ENCODE measurements at regions not wholly inside any gene's neighbourhood (a gene's known extent, or its start where the extent isn't known, plus 50 kb on each side); places are given as distances from the start of the nearest gene placed in this dataset.

- no peak for DNase-seq
Observed at GRCh38 chr15:38648121-38648843, 83.7 kb upstream of the RASGRP1 start.

- DNase-seq: no peak
Observed at GRCh38 chr15:38650384-38650783, 85.8 kb upstream of the RASGRP1 start.

GRCh38 chr15:38650936-38651327, 86.3 kb upstream of the RASGRP1 start:
- no peak for DNase-seq

- peak; percentile 32 for DNase-seq
Observed at GRCh38 chr15:38651328-38652038, 86.9 kb upstream of the RASGRP1 start.

DNA sequence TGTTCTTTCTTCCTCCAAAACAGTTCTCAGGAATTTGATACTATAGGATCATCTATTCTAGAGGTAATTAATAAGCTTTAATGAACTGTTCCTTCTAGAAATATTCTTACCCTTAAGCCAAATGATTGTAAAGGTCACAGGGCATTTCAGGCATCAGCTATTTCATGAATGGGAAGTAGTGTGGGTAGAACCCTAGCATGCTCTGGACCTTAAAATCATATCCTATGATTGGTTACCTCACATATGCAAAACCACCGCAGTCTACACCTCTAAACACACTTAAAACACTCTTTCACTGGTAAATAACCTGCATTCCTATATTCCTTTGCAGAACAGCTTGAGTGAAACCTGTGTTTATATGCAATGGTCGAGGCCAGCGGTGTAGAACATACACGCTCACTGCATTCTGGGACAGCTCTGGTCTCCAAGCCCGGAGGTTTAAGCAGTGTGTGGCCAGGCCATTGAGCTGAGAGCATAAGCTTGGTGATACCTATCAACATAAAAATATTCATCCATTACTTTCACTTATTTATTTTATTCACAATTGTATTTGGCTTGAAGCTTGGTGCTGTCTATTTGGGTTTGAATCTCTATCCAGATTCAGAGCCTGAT, 87.7 kb upstream of the RASGRP1 start:
- DNase-seq: no peak

DNA sequence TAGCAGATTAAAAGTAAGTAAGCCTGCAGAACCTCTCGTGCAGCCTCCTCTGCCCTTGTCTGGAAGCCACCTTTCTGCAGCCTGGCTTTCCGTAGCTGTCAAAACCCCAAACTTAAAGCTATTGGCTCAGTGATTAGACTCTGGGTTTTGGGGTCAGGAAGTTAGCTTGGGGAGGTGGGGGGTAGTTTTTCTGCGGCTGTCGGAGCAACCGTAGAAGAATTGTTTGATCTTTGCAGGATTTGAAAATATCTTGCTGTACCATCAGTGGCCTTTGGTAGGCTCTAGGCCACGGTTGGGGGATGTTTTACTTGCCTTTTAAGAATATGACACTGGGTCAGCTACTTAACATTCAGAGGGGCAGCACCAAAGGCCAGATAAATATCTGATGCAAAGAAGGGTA, 88.4 kb upstream of the RASGRP1 start:
- DNase-seq: peak; percentile 50

GRCh38 chr15:38658431-38658830, 93.8 kb upstream of the RASGRP1 start:
- no peak for DNase-seq

GRCh38 chr15:38660738-38661137, 96.1 kb upstream of the RASGRP1 start:
- DNase-seq: no peak

DNA sequence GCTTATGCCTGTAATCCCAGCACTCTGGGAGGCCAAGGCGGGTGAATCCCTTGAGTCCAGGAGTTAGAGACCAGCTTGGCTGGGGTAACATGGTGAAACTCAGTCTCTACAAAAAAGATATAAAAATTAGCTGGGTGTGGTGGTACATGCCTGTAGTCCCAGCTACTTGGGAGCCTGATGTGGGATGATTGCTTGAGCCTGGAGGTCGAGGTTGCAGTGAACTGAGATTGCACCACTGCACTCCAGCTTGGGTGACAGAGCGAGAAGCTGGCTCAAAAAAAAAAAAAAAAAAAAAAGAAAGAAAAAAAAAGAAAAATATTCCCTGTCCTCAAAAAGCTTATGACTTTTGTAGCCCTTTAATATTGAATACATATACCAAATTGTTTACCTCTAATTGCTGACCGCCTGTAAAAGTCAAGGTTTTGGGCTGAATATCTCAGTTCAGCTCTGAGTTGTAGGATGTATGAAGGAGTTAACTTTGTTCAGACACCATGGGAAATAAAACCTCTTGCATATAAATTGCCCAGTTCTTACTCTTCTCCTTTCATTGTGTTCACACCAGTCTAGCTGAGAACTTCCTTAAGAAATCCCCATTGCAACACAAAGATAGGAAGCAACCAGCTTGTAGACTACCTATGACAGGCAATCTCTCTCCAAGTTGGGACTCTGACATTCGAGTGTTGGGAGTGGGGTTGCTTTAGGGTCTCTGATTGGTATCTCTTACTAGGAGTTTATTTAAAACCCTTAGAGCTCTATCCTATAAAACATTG, 97.6 kb upstream of the RASGRP1 start:
- no peak for DNase-seq

- no peak for DNase-seq
Observed at GRCh38 chr15:38662805-38663204, 98.2 kb upstream of the RASGRP1 start.

DNA sequence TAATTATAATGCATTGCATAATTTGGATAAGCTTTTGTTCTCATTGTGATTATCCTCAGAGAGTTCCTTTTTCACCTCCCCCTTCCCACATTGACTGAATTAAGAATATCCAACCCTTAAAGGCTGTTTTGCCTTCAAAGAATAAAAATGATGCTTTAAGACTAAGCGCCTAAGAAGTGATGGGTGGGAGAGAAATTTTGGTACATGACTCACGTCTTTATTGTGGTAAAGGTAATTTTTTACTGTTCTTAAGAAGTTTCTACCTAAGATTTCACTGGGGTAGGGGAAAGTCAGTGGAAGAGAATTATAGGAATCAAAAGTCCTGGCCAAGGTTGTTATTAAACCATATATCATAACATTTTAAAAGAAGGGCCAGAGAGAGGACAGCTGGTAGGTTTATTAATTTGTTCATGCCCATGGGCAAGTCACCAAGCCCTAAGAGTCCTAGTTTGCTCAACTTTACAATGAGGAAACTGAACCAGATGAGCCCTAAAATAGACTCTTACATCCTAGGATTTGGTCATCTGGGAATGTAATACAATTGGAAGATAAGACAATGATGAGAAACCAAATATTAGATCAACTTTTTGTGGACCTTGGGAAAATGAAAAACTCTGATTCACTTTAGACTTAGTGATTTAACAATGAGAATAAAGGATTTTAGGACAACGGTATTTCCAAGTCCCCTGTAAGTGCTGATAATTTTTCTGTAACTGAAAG, 101.1 kb upstream of the RASGRP1 start:
- no peak for DNase-seq

DNA sequence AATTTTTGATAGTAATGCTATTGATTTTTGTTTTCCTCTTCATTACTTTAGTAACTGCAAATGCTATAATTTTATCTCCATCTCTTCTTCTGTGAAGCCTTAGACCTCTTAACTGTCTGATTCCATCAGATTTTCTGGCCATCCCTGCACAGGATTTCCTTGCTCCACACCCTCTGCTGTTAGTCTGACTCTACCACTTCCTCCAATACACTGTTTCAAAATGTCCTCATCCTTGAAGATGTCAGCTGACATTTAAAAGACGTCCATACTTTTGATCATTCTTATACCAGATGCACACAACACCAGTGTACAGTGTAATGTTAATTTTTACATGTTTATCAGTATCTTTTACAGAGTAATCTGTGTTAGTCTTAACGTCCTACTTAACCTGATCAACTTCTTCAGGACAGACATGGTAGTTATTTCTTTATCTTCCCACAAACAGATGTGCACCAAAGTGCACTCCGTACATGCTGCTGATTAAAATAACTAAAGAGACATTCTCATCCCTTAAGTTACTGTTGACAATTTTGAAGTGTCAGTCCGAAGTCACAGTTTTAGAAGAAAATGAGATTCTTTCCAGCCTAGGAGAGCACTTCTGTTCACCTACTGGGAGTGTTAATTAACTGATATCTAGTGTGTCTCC, 102.4 kb upstream of the RASGRP1 start:
- no peak for DNase-seq

GRCh38 chr15:38667890-38668850, 103.6 kb upstream of the RASGRP1 start:
- no peak for DNase-seq

- DNase-seq: no peak
Observed at GRCh38 chr15:38668898-38669391, 104.3 kb upstream of the RASGRP1 start.

GRCh38 chr15:38670128-38671005, 105.8 kb upstream of the RASGRP1 start:
- peak; percentile 37 for DNase-seq

DNA sequence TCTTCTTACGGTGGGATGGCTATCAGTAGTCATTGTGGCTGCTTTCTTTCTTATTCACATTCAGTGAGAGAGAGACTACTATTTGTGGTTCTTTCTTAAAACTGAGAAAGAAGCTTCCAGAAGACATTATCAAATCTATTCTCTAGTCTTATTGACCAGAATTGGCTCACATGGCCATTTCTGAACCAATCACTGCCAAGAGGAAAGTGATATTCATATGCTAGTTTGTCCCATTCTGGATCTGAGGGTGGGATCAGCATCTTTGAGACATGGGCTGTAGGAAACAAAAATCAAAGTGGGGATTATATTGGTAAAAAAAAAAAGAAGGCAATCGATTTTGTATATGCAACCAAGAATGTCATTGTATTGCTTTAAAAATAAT, 106.4 kb upstream of the RASGRP1 start:
- no peak for DNase-seq

- no peak for DNase-seq
Observed at GRCh38 chr15:38671675-38672254, 107.2 kb upstream of the RASGRP1 start.

DNA sequence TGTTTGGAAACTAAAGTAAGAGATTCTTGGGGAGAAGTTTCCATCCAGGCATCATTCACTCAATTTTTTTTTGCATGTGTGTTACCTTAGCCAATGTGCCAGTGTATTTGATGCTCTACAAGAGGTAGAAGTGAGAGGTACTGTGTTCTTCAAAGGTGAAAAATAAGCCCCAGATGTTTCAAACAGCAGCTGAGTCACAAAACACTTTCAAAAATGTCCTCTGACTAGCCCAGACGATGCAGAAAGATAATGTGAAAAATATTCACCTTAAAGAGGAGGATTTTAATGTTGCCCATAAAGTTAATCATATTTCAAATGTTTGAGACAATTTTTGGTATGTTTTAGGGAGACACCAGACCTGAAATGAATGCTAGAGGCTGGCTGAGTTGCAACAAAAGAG, 107.7 kb upstream of the RASGRP1 start:
- DNase-seq: no peak
